PFSK-1 (cell line): ENCODE measurements at regions not wholly inside any gene's neighbourhood (a gene's known extent, or its start where the extent isn't known, plus 50 kb on each side); places are given as distances from the start of the nearest gene placed in this dataset.

ENCODE experiments used
- FOXP2 ChIP-seq: optimal IDR thresholded peaks from 2 replicates; pipeline ENCODE3; 2011; ENCODE audit warnings: borderline replicate concordance, control low read depth, inconsistent platforms; ENCODE audit not compliant: insufficient read depth; ENCODE audit errors: extremely low read length, extremely low read depth
- POLR2AphosphoS5 ChIP-seq: IDR thresholded peaks from 2 replicates; pipeline ENCODE4 v1.6.1; 2012; ENCODE audit warnings: low read depth, mild to moderate bottlenecking, control low read depth, low read length, moderate library complexity
- SIN3A ChIP-seq: IDR thresholded peaks from 2 replicates; pipeline ENCODE4 v1.6.1; 2012; ENCODE audit warnings: mild to moderate bottlenecking, low read length, moderate library complexity, borderline replicate concordance; ENCODE audit not compliant: insufficient read depth
- TAF1 ChIP-seq: IDR thresholded peaks from 2 replicates; pipeline ENCODE4 v1.6.1; 2012; ENCODE audit warnings: low read length, control low read depth, borderline replicate concordance; ENCODE audit not compliant: insufficient read depth
- TF ChIP-seq, protein P1 (sequence below), 2 experiments: IDR thresholded peaks; 2 replicates each; pipeline versions ENCODE4 v1.6.1 to v1.8.0; 2011 to 2012; ENCODE audit warnings: low read depth in 2 of 2, low read length in 2 of 2, control low read depth in 1 of 2, inconsistent platforms in 1 of 2, mild to moderate bottlenecking in 1 of 2, moderate library complexity in 1 of 2; ENCODE audit not compliant: insufficient read depth in 1 of 2

GRCh38 chr4:27326991-27327390, 466.4 kb downstream of the STIM2 start:
- no peak for TF ChIP-seq POLR2AphosphoS5
- TF ChIP-seq, protein P1, sequence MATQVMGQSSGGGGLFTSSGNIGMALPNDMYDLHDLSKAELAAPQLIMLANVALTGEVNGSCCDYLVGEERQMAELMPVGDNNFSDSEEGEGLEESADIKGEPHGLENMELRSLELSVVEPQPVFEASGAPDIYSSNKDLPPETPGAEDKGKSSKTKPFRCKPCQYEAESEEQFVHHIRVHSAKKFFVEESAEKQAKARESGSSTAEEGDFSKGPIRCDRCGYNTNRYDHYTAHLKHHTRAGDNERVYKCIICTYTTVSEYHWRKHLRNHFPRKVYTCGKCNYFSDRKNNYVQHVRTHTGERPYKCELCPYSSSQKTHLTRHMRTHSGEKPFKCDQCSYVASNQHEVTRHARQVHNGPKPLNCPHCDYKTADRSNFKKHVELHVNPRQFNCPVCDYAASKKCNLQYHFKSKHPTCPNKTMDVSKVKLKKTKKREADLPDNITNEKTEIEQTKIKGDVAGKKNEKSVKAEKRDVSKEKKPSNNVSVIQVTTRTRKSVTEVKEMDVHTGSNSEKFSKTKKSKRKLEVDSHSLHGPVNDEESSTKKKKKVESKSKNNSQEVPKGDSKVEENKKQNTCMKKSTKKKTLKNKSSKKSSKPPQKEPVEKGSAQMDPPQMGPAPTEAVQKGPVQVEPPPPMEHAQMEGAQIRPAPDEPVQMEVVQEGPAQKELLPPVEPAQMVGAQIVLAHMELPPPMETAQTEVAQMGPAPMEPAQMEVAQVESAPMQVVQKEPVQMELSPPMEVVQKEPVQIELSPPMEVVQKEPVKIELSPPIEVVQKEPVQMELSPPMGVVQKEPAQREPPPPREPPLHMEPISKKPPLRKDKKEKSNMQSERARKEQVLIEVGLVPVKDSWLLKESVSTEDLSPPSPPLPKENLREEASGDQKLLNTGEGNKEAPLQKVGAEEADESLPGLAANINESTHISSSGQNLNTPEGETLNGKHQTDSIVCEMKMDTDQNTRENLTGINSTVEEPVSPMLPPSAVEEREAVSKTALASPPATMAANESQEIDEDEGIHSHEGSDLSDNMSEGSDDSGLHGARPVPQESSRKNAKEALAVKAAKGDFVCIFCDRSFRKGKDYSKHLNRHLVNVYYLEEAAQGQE (IDR thresholded peaks at IDR 0.05; ENCODE audit: insufficient read depth in 1 of 2, low read depth in 2 of 2, low read length in 2 of 2) = no peak
- TF ChIP-seq TAF1 = no peak
- TF ChIP-seq SIN3A = no peak
- TF ChIP-seq FOXP2 = no peak
